OCI-LY7 (cell line): ENCODE measurements at regions not wholly inside any gene's neighbourhood (a gene's known extent, or its start where the extent isn't known, plus 50 kb on each side); places are given as distances from the start of the nearest gene placed in this dataset.

Experiments used
- EZH2phosphoT487 ChIP-seq: fragments of 200-600 bp; sonication (generic); IDR thresholded peaks from 2 replicates; pipeline ENCODE4 v1.6.1; 2018; ENCODE audit warnings: low read depth, borderline replicate concordance, mild to moderate bottlenecking, mixed run types, antibody characterized with exemption, low read length, moderate library complexity, mixed read lengths
- TF ChIP-seq, protein P1 (sequence below): fragments of 200-600 bp; sonication (generic); conservative IDR thresholded peaks from 2 replicates; pipeline ENCODE4 v1.5.1; 2014; ENCODE audit warnings: mild to moderate bottlenecking, antibody characterized with exemption, low read length, moderate library complexity, mixed read lengths

DNA sequence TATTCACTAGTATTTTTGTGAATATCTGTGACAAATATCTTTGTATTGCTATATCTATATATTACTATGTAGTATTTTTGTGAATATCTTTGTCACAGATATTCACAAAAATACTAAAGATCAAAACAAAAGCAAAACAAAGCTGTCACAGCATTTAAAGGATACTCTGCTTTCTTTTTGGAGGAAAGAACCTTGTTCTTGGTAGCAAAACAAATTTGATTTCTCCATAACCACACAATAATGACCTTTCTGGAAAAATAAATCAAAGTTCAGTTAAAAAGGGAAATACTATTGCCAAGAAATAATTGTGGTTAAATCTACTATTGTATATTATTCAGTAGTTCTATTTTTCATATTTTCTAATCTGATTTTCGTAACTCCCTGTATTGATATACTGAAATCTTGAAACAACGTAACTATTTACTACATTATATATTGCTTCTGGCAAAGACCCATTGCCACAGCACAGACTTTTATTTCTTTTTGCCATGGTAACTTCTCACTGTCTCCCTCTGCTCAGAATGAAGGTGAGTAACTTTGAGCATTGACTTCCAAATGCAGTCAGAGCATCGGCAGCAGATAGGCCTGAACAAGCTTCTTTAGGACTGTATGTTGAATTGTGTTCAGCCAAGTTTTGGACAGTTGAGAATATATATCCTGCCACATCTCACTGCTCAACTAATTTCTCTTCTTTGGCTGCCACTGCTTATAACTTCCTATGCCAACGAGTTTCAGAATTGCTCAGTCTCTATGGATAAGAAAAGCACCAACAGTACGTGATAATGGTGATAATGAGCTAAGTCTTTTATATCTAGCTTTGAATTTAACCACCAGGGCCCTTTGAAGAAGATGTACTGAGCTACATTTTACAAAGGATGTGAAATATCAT is 1097.2 kb upstream of the GJE1 start:
- TF ChIP-seq, protein P1, sequence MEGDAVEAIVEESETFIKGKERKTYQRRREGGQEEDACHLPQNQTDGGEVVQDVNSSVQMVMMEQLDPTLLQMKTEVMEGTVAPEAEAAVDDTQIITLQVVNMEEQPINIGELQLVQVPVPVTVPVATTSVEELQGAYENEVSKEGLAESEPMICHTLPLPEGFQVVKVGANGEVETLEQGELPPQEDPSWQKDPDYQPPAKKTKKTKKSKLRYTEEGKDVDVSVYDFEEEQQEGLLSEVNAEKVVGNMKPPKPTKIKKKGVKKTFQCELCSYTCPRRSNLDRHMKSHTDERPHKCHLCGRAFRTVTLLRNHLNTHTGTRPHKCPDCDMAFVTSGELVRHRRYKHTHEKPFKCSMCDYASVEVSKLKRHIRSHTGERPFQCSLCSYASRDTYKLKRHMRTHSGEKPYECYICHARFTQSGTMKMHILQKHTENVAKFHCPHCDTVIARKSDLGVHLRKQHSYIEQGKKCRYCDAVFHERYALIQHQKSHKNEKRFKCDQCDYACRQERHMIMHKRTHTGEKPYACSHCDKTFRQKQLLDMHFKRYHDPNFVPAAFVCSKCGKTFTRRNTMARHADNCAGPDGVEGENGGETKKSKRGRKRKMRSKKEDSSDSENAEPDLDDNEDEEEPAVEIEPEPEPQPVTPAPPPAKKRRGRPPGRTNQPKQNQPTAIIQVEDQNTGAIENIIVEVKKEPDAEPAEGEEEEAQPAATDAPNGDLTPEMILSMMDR = no peak
- TF ChIP-seq EZH2phosphoT487 = no peak
